ENCODE measurements at regions not wholly inside any gene's neighbourhood (a gene's known extent, or its start where the extent isn't known, plus 50 kb on each side); places are given as distances from the start of the nearest gene placed in this dataset.
"Not testable (repeated sequence)": the region's sequence is repeated elsewhere in the genome, so short reads cannot be mapped to it uniquely, and the experiment has no call there.

DNA sequence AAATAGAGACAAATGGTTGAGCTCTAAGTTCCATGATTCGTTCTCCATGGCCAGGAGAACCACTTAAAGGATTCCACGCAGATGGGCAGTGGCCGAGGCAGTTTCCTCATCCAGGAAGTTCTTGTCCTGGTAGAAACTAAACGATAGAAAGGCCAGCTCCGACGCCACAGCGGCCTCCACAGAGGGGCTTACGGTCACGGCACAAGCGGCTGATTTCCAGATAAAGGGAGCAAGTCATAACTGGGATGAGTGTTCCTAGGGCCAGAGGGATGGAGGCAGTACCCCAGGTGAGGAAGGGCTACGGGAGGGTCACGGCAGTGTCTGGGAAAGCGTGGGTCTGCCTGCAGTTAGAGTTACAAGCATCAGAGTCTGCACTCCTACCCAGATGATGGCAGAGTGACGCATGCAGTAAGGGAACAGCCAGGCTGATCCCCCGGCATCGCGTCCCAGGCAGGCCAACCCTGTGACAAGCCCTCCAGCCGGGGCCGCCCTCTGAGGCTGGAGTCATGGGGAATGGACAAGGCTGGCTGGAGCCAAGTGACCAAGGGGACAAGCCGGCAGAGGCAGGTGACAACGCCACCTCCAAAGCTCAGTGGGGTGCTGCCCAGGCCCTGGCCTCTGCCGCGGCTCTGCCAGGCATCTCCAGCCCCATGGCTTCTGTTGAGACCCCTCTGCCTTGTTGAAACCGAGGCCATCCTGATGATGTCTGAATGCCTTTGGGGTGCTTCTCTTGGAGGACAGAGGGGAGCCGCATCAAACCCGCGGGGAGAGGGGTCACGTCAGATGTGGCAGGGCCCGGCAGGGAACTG is 475.1 kb downstream of the BRD1 start:
- DNase-seq (ENCODE audit: low read depth, low spot score) = no peak

DNA sequence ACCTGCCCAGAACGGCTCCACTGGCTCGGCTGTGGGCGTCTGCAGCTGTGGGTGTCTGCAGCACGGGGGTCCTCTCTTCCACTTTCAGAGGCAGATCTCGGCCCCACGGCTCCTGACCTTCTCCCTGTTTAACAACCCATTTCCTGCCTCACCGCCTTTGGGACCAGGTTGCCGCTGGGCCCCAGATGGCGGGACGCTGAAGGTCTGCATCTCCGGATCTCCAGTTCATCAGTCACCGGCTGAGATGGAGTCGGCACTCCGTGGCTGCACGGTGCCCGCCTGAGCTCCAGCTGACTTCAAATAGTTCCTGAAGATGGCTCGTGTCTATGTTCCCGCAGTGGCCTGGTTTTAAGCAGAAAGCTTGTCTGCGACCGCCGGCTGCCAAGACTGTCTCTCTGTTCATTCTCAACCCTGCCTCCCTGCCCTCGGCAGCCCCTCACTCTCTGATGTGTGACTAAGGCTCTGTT is 475.9 kb downstream of the BRD1 start:
- no peak for DNase-seq (ENCODE audit: low read depth, low spot score)

- no peak for DNase-seq (ENCODE audit: low read depth, low spot score)
Measured at GRCh38 chr22:49350441-49351121, 477.1 kb downstream of the BRD1 start.

GRCh38 chr22:49349841-49350381 is 477.8 kb downstream of the BRD1 start:
- no peak for DNase-seq (ENCODE audit: low read depth, low spot score)

DNA sequence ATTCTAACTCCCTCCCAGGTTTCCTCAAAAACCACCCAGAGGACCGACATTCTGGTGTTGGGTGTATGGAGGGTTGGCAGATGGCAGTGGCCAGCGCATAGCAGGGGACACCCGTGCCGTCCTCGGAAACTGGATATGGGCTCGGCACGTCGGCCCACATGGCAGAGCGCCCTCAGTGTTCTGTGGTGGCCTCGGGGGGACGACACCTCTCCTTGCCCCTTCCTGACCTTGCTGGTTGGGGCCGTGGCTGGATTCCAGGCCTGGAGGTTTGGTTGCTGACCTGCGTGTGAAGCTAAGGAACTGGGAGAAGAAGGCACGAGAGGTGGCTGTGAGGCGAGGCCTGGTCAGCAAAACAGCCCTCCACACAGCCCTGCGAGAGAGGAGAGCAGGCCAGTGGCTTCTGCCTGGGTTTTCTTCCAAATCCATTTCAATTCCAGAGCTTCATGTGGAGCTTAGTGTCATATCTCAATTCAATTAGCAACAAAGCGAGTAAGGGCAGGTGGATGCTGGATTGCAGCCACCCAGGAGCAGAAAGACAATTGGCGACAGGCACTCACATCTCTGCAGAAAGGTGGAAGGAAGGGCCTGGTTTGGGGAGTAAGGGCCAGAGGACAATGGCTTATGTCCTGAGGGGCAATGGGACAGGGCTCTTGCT is 478.4 kb downstream of the BRD1 start:
- no peak for DNase-seq (ENCODE audit: low read depth, low spot score)

DNA sequence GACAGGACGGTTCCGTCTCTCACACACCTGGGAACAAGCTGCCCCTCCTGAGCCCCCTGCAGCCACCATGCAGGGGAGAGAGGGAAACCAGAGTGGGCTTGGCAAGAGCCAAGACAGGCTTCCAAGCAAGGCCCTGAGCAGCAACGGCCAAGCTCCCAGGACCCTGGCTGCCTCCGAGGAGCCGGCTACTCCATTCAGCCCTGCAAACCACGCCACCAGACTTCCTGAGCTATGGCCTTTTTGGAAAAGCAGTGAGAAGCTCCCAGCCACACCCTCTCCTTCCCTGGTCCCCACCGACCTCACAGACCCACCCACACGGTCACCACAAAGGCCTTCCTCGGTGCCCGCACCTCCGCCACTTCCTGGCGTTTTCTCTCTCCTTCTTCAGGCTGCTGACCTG is 479.0 kb downstream of the BRD1 start:
- DNase-seq (ENCODE audit: low read depth, low spot score) = no peak

- no peak for DNase-seq (ENCODE audit: low read depth, low spot score)
Measured at GRCh38 chr22:49347376-49347775, 480.3 kb downstream of the BRD1 start.

- DNase-seq (ENCODE audit: low read depth, low spot score) = no peak
Measured at GRCh38 chr22:49345896-49346295, 481.8 kb downstream of the BRD1 start.

DNA sequence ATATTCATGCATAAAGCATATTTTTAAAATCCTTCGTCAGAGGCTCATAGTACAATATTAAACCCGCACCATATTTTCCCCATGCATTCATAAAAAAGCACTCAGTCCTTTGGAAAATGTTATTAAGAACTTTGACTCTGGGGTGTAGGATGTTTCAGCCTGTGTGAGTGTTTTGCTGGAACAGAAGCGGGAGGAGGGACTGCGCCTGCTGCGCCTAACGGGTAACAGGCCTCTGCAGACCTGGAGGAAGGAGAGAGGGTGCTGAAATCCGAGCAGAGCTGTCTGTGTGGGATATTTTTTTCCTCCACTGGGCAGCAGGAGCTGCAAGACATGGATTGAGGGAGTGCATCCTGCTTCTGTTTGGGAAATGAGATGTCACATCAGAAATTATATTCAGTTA is 483.0 kb downstream of the BRD1 start:
- no peak for DNase-seq (ENCODE audit: low read depth, low spot score)

DNA sequence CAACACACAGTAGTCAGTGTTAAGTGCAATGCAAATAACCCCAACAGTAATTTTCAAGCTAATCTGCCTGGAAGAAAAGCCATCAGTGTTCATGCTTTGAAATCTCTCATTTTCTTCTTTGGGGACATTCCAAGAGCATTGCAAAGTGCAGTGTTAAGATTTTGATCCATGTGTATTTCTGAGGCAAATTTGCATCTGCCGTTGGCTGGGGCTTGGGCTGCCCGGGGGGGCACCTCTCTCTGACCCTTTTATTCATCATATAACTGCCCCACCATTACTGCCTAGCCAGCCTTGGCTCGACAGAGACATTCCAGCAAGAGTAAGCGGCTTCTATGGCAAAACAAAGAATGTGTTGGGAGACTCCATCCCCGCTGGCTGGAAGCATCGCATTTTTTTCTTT is 483.5 kb downstream of the BRD1 start:
- no peak for DNase-seq (ENCODE audit: low read depth, low spot score)

DNA sequence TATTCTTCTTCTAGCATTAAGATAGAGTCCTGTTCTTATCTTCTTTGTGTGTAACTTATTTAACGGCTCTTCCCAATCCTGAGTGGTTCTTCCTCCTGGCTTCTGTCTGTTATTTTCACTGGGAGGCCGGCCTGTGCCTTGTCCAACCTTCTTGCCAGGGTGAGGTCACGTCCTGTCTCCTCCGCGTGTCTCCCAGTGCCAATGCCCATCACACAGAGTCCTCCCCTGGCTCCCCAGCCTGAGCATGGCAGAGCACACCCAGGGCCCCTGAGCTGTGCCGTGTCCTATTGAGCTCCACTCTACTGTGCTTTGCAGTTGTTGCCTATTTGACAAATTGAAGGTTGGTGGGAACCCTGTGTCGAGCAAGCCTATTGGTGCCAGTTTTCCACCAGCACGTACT is 487.3 kb downstream of the BRD1 start:
- DNase-seq (ENCODE audit: low read depth, low spot score) = no peak

GRCh38 chr22:49336483-49336882 is 491.2 kb downstream of the BRD1 start:
- DNase-seq (ENCODE audit: low read depth, low spot score) = not testable (repeated sequence)

DNA sequence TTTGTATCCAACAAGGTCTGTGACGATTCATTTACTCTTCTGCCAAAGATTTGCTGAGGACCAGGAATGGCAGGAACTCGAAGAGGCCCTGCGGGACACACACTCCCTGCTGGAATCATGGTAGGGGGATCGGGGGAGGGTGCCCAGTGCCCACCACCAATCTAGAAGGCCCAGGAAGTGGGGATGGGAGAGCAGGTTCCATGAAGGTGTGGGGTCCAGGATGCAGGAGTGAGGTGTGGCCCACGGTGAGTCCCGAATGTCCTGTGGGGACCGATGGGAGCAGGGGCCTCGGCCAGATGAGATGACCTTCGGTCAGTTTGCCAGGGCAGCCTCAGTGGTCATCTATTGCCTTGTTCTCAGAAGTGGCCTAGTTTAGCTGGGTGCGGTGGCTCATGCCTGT is 492.7 kb downstream of the BRD1 start:
- no peak for DNase-seq (ENCODE audit: low read depth, low spot score)

GRCh38 chr22:49334449-49334789 is 493.3 kb downstream of the BRD1 start:
- no peak for DNase-seq (ENCODE audit: low read depth, low spot score)

DNA sequence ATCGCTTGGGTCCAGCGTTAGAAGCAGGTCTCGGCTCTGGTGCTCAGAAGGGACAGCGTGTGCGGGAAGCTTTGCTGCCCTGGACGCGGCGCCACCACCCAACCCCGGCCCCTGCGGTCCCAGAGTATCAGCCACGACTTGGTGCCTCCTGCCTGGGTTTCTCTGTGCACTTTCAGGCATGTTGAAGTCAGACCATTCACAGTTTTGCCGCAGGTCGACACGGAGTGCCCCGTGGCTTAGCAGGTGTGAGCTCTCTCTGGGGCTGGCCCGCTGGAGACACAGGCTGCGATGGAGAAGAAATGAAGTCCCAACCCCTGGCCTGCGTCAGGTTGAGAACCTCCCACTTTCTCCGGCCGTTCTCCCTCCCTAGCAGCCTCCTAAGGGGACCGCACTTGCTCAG is 494.5 kb downstream of the BRD1 start:
- no peak for DNase-seq (ENCODE audit: low read depth, low spot score)

DNA sequence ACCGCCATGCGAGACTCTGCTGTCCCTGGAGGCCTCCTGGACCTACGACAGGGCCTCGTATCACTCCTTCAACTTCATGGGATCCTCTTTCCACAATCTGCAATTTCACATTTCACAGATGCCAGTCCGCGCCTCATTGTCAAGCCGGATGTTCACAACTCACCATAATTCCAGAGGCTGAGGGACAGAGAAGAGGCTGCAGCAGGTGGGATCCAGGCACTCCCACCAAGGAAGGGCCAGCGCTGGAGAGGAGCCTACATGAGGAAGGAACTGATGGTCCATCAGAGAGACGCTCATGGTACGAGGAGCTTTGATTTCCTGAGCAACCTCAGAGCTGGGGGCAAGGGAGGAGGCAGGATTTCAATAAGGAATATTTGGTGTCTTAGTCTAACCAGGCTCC is 495.0 kb downstream of the BRD1 start:
- DNase-seq (ENCODE audit: low read depth, low spot score) = no peak

- DNase-seq (ENCODE audit: low read depth, low spot score) = no peak
Measured at GRCh38 chr22:49331878-49332277, 495.8 kb downstream of the BRD1 start.

DNA sequence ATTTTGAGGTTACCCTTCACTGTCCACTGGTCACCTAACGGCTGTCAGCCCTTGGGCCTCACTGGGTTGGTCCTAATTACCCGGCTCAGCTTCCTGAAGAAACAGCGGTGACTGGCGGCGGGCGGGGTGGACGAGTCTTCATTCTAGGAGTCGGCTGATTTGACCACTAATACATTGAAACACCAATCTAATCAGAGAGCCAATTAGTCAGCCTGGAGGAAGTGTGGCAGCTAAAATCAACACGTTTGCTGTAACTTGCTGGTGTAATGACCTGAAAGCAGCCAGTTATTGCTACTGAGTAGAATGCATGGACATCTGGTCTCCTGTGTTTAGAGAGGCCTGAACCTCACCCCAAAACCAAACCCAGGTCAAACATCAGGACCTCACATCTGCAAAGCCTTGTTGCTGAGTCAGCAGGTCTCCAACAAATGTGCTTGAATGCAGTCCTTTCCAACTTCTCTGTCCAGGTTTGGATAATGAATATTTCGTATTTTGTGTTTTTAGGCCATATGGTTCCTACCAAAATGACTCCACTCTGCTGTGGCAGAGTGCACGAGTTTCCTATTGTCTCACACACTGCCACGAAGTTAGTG is 496.4 kb downstream of the BRD1 start:
- no peak for DNase-seq (ENCODE audit: low read depth, low spot score)

- no peak for DNase-seq (ENCODE audit: low read depth, low spot score)
Measured at GRCh38 chr22:49330421-49331222, 497.1 kb downstream of the BRD1 start.

- no peak for DNase-seq (ENCODE audit: low read depth, low spot score)
Measured at GRCh38 chr22:49329636-49330035, 498.0 kb downstream of the BRD1 start.
